Testis (tissue), 2 donors: ENCODE measurements at regions not wholly inside any gene's neighbourhood (a gene's known extent, or its start where the extent isn't known, plus 50 kb on each side); places are given as distances from the start of the nearest gene placed in this dataset.

Experiments used
- POLR2A ChIP-seq: fragments of 450-650 bp; IDR thresholded peaks from one replicate; pipeline ENCODE4 v1.6.1; 2017; ENCODE audit warnings: antibody characterized with exemption, mild to moderate bottlenecking, moderate library complexity
- TF ChIP-seq, protein P1 (sequence below), 3 experiments: fragments of 450-650 bp in 2 of 3; fragments of 200-600 bp in 1 of 3; sonication (generic) in 1 of 3; IDR thresholded peaks; one replicate each; pipeline ENCODE4 v1.5.1; 2016 to 2019; ENCODE audit warnings: antibody characterized with exemption in 3 of 3, mild to moderate bottlenecking in 2 of 3, moderate library complexity in 1 of 3

DNA sequence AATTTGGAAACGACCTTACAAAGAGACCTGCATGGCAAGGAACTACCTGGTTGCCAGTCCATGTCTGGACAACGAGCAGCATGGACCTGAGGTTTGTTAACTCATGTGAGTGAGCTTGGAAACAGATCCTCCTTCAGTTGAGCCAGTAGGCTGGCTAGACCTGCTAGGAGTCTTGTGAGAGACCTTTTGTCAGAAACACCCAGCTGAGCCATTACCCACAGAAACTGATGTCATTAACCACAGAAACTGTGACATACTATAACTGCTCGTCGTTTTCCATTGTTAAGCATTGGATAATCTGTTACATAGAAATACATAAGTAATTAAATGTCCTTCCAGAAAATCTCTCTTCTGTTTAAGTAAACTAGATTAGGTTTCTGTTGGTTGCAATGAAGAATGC, 211.1 kb upstream of the C21orf91 start:
- TF ChIP-seq, protein P1, sequence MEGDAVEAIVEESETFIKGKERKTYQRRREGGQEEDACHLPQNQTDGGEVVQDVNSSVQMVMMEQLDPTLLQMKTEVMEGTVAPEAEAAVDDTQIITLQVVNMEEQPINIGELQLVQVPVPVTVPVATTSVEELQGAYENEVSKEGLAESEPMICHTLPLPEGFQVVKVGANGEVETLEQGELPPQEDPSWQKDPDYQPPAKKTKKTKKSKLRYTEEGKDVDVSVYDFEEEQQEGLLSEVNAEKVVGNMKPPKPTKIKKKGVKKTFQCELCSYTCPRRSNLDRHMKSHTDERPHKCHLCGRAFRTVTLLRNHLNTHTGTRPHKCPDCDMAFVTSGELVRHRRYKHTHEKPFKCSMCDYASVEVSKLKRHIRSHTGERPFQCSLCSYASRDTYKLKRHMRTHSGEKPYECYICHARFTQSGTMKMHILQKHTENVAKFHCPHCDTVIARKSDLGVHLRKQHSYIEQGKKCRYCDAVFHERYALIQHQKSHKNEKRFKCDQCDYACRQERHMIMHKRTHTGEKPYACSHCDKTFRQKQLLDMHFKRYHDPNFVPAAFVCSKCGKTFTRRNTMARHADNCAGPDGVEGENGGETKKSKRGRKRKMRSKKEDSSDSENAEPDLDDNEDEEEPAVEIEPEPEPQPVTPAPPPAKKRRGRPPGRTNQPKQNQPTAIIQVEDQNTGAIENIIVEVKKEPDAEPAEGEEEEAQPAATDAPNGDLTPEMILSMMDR (IDR thresholded peaks at IDR 0.05): no peak
- no peak for TF ChIP-seq POLR2A
